Heart right ventricle (tissue), 16 donors: ENCODE measurements at regions not wholly inside any gene's neighbourhood (a gene's known extent, or its start where the extent isn't known, plus 50 kb on each side); places are given as distances from the start of the nearest gene placed in this dataset.

Source experiments
- ATAC-seq, 8 donors: fragments of 200-7000 bp; cut with Tn5 transposase; one replicate each; pipeline ENCODE4 v1.9.1; 2020; ENCODE audit warnings: mild to moderate bottlenecking in 8 of 8, moderate library complexity in 8 of 8, moderate number of reproducible peaks in 1 of 8
- DNase-seq, 2 donors: peaks; one replicate each; pipeline ENCODE4 v3.0.0-alpha.2; 2020
- H3K27ac ChIP-seq, 10 donors: fragments of 200-600 bp; sonication (generic) in 2 of 10; one replicate each; pipeline versions ENCODE4 v1.5.0 to v1.8.0; 2020 to 2022; ENCODE audit warnings: mild to moderate bottlenecking in 3 of 10
- H3K27me3 ChIP-seq, 7 donors: fragments of 200-600 bp; one replicate each; pipeline ENCODE4 v1.8.0; 2021 to 2022; ENCODE audit warnings: mild to moderate bottlenecking in 2 of 7
- H3K36me3 ChIP-seq, 9 donors: fragments of 200-600 bp; sonication (generic) in 1 of 9; one replicate each; pipeline versions ENCODE4 v1.5.0 to v1.8.0; 2020 to 2022; ENCODE audit warnings: mild to moderate bottlenecking in 2 of 9
- H3K4me1 ChIP-seq, 9 donors: fragments of 200-600 bp; sonication (generic) in 1 of 9; one replicate each; pipeline versions ENCODE4 v1.5.0 to v1.8.0; 2020 to 2022; ENCODE audit warnings: mild to moderate bottlenecking in 4 of 9
- H3K4me3 ChIP-seq, 10 donors: fragments of 200-600 bp; sonication (generic) in 2 of 10; one replicate each; pipeline versions ENCODE4 v1.5.0 to v1.8.0; 2020 to 2022; ENCODE audit warnings: mild to moderate bottlenecking in 7 of 10, moderate library complexity in 2 of 10
- H3K9me3 ChIP-seq, 11 donors: fragments of 200-600 bp in 10 of 11; sonication (generic) in 2 of 11; one replicate each; pipeline versions ENCODE4 v1.5.0 to v1.8.0; 2013 to 2022; ENCODE audit warnings: mild to moderate bottlenecking in 2 of 11, control low read depth in 1 of 11, moderate library complexity in 1 of 11
- CTCF ChIP-seq, 9 donors: fragments of 200-600 bp; sonication (generic) in 2 of 9; IDR thresholded peaks; one replicate each; pipeline versions ENCODE4 v1.5.0 to v1.8.0; 2021 to 2022; ENCODE audit warnings: antibody characterized with exemption in 9 of 9, mild to moderate bottlenecking in 5 of 9, moderate library complexity in 1 of 9
- WGBS, 2 donors: extraction: QIAGEN DNeasy Blood & Tissue Kit; methylation state at CpG; one replicate each; pipeline ENCODE4 v1.1.7; 2013; ENCODE audit warnings: inconsistent platforms in 1 of 2; 5-methylcytosine and 5-hydroxymethylcytosine counted together
- intact Hi-C, 10 donors: fragments of 100-400 bp; cut with DNase I; formaldehyde crosslinking; loops; one replicate each; pipeline versions ENCODE4 v1.11.1 to v1.14.2; 2022
- donor health status: Arrhythmogenic right ventricular cardiomyopathy.
- donor health status: ischemic (EF 13 %, LVEDD 7.1; RV severe dilation, severe dysfunction).
- donor health status: healthy with polysubstance abuse.
- donor health status: DM: no; HTN: yes; CAD: no.
- donor health status: DM: no; HTN: no; CAD: no.
- donor health status: ischemic (EF 25% LVEDD 6.9; RV normal size, moderate dysfunction).
- donor health status: ischemic (EF 25% LVEDD 5.7; RV mildly dilated, moderate dysfunction).
- donor health status: healthy.
- donor health status: DM: yes; HTN: yes; CAD: no.
- donor health status: Ischemic cardiomyopathy.
- donor health status: ischemic (EF 35%, LVEDD 5.7; RV mildly dilated, moderate dysfunction).
- donor health status: nonischemic (EF 11% LVEDD 7.7; RV severe dilation, severe dysfunction).
- donor health status: DM: yes; HTN: yes; CAD: no.
- donor health status: PGD.
- donor health status: ischemic (EF 29% LVEDD 5.4; RV normal size, mild dysfunction).
- donor health status: nonischemic (EF 23%, LVEDD 6.1; RV moderate dilation, normal function).

GRCh38 chr18:78191276-78191675 is 788.3 kb upstream of the SALL3 start:
- ATAC-seq, result no peak
- no peak for DNase-seq
- Histone ChIP-seq H3K4me1 (peaks cover 0 to 5% (median 0%) of the 10 kb centered on the region in 9 donors), H3K9me3 (peaks cover 0 to 11% (median 0%) of the 10 kb centered on the region in 11 donors), H3K27me3 (no peaks in the 10 kb centered on the region), H3K27ac (no peak overlapping the region), H3K4me3 (no peak overlapping the region), H3K36me3 (no peaks in the 10 kb centered on the region)
- no peak for TF ChIP-seq CTCF (IDR thresholded peaks at IDR 0.05)
- intact Hi-C loops, result no loop called here
- 66 to 69% methylated on average over 4 of the region's 4 CpGs for WGBS, 2 donors

GRCh38 chr18:78192054-78192453 is 787.6 kb upstream of the SALL3 start:
- Histone ChIP-seq H3K27ac (no peak overlapping the region), H3K4me1 (peaks cover 0 to 5% (median 0%) of the 10 kb centered on the region in 9 donors), H3K27me3 (no peaks in the 10 kb centered on the region), H3K4me3 (no peak overlapping the region), H3K36me3 (no peaks in the 10 kb centered on the region), H3K9me3 (peaks cover 0 to 11% (median 0%) of the 10 kb centered on the region in 11 donors)
- ATAC-seq (peak in 3 of 8 donors; percentile 49 to 78 (median 62)), DNase-seq (peak in 1 of 2 donors; percentile 41)
- intact Hi-C loops, result no loop called here
- TF ChIP-seq CTCF (IDR thresholded peaks at IDR 0.05), result peak in 4 of 9 donors; percentile 10 to 25 (median 12)
- WGBS, 2 donors, result 12 to 26% methylated on average over 1 of the region's 1 CpG

GRCh38 chr18:78196280-78196679 is 783.3 kb upstream of the SALL3 start:
- intact Hi-C loops, result no loop called here
- peaks cover 0 to 5% (median 0%) of the 10 kb centered on the region in 9 donors for H3K4me1 ChIP-seq
- H3K27ac ChIP-seq, result no peak overlapping the region
- no peak for DNase-seq
- no peak overlapping the region for H3K4me3 ChIP-seq
- no peak for ATAC-seq
- peaks cover 0 to 4% (median 0%) of the 10 kb centered on the region in 11 donors for H3K9me3 ChIP-seq
- H3K36me3 ChIP-seq, result no peaks in the 10 kb centered on the region
- WGBS, 2 donors, result 77 to 88% methylated on average over 2 of the region's 2 CpGs
- no peak for TF ChIP-seq CTCF (IDR thresholded peaks at IDR 0.05)
- H3K27me3 ChIP-seq, result no peaks in the 10 kb centered on the region

GRCh38 chr18:78199002-78199401 is 780.6 kb upstream of the SALL3 start:
- H3K27me3 ChIP-seq, result no peaks in the 10 kb centered on the region
- H3K4me1 ChIP-seq, result no peaks in the 10 kb centered on the region
- no peak for TF ChIP-seq CTCF (IDR thresholded peaks at IDR 0.05)
- ATAC-seq (no peak), DNase-seq (no peak)
- no peaks in the 10 kb centered on the region for H3K36me3 ChIP-seq
- intact Hi-C loops, result no loop called here
- peaks cover 0 to 4% (median 0%) of the 10 kb centered on the region in 11 donors for H3K9me3 ChIP-seq
- no peak overlapping the region for H3K27ac ChIP-seq
- 69 to 82% methylated on average over 5 of the region's 5 CpGs for WGBS, 2 donors
- H3K4me3 ChIP-seq, result no peak overlapping the region
